Breast epithelium (tissue), 3 donors: ENCODE measurements at regions not wholly inside any gene's neighbourhood (a gene's known extent, or its start where the extent isn't known, plus 50 kb on each side); places are given as distances from the start of the nearest gene placed in this dataset.

Experiments used
- CTCF ChIP-seq, 3 donors: fragments of 450-650 bp; IDR thresholded peaks; one replicate each; pipeline ENCODE4 v1.5.1; 2016 to 2017; ENCODE audit warnings: antibody characterized with exemption in 3 of 3, mild to moderate bottlenecking in 3 of 3, moderate library complexity in 3 of 3
- POLR2A ChIP-seq: fragments of 450-650 bp; IDR thresholded peaks from one replicate; pipeline ENCODE4 v1.6.1; 2016; ENCODE audit warnings: antibody characterized with exemption, mild to moderate bottlenecking, moderate library complexity
- POLR2AphosphoS5 ChIP-seq, 3 donors: sonication (generic); formaldehyde crosslinking; IDR thresholded peaks; one replicate each; pipeline ENCODE4 v1.6.1; 2017; ENCODE audit warnings: antibody characterized with exemption in 3 of 3

- TF ChIP-seq CTCF (IDR thresholded peaks at IDR 0.05) (no peak), POLR2AphosphoS5 (IDR thresholded peaks at IDR 0.05) (no peak), POLR2A (no peak)
These were observed 242.2 kb upstream of the CTSO start for GRCh38 chr4:156195914-156196313.
